ENCODE measurements at regions not wholly inside any gene's neighbourhood (a gene's known extent, or its start where the extent isn't known, plus 50 kb on each side); places are given as distances from the start of the nearest gene placed in this dataset.

DNA sequence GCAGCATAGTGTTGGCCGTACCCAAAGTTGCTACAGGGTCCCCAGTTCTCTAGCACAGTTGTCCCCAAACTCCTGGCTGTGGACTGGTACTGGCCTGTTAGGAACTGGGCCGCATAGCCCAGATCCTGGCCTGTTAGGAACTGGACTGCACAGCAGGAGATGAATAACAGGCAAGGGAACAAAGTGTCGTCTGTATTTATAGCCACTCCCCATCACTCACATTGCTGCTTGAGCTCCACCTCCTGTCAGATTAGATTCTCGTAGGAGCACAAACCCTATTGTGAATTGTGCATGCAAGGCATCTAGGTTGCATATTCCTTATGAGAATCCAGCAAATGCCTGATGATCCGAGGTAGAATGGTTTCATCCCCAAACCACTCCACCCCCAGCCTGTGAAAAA, 604.0 kb upstream of the LMCD1 start:
- no peak for TF ChIP-seq EP300 (IDR thresholded peaks at IDR 0.05)
- TF ChIP-seq, protein P1, sequence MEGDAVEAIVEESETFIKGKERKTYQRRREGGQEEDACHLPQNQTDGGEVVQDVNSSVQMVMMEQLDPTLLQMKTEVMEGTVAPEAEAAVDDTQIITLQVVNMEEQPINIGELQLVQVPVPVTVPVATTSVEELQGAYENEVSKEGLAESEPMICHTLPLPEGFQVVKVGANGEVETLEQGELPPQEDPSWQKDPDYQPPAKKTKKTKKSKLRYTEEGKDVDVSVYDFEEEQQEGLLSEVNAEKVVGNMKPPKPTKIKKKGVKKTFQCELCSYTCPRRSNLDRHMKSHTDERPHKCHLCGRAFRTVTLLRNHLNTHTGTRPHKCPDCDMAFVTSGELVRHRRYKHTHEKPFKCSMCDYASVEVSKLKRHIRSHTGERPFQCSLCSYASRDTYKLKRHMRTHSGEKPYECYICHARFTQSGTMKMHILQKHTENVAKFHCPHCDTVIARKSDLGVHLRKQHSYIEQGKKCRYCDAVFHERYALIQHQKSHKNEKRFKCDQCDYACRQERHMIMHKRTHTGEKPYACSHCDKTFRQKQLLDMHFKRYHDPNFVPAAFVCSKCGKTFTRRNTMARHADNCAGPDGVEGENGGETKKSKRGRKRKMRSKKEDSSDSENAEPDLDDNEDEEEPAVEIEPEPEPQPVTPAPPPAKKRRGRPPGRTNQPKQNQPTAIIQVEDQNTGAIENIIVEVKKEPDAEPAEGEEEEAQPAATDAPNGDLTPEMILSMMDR (IDR thresholded peaks at IDR 0.05), result no peak
- TF ChIP-seq POLR2A (IDR thresholded peaks at IDR 0.05), result no peak
- no peak for TF ChIP-seq POLR2AphosphoS5 (IDR thresholded peaks at IDR 0.05)

Measured in upper lobe of left lung (tissue), 4 donors.